Uterus (tissue), 2 donors: ENCODE measurements at regions not wholly inside any gene's neighbourhood (a gene's known extent, or its start where the extent isn't known, plus 50 kb on each side); places are given as distances from the start of the nearest gene placed in this dataset.

ENCODE experiments used
- CTCF ChIP-seq, 4 experiments: fragments of 200-600 bp in 2 of 4; fragments of 450-650 bp in 2 of 4; sonication (generic) in 2 of 4; IDR thresholded peaks; one replicate each; pipeline ENCODE4 v1.5.1; 2016 to 2019; ENCODE audit warnings: antibody characterized with exemption in 4 of 4, mild to moderate bottlenecking in 2 of 4, moderate library complexity in 1 of 4
- POLR2A ChIP-seq, 2 donors: fragments of 450-650 bp; IDR thresholded peaks; one replicate each; pipeline ENCODE4 v1.6.1; 2016; ENCODE audit warnings: antibody characterized with exemption in 2 of 2, mild to moderate bottlenecking in 1 of 2, moderate library complexity in 1 of 2

DNA sequence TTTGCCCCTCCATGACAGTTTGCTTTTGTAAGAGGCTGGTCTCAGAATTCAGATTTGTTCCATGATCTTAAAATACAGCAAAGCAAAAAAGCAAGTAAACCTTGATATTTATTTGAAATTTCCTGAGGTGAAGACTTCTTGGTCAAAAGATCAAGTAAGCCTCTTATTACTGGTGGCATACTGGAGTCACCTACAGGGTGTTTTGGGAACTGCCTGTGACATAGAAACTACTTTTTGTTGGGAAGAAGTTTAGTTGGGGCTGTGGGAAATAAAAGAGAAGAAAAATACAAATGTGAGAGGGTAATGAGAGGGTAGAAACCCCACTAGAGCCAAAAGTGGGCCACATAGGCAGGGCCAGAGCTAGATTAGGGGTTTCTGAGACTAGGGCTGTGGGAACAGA, 217.9 kb downstream of the OTUD1 start:
- TF ChIP-seq CTCF (IDR thresholded peaks at IDR 0.05): peak in 3 of 4 experiments; percentile 22 to 31 (median 26)
- TF ChIP-seq POLR2A (IDR thresholded peaks at IDR 0.05): no peak
